Skeletal muscle tissue (tissue), 3 donors: ENCODE measurements at regions not wholly inside any gene's neighbourhood (a gene's known extent, or its start where the extent isn't known, plus 50 kb on each side); places are given as distances from the start of the nearest gene placed in this dataset.

Experiments used
- H3K27ac ChIP-seq: one replicate; pipeline ENCODE4 v1.7.0; 2013; ENCODE audit warnings: mild to moderate bottlenecking, low read depth, low read length, inconsistent platforms
- H3K27me3 ChIP-seq, 3 donors: one replicate each; pipeline ENCODE4 v1.7.0; 2013; ENCODE audit warnings: low read length in 3 of 3; ENCODE audit not compliant: control insufficient read depth in 3 of 3, insufficient read depth in 3 of 3
- H3K36me3 ChIP-seq, 3 donors: one replicate each; pipeline ENCODE4 v1.7.0; 2013; ENCODE audit warnings: low read length in 3 of 3; ENCODE audit not compliant: control insufficient read depth in 3 of 3, insufficient read depth in 3 of 3
- H3K4me1 ChIP-seq, 3 donors: one replicate each; pipeline ENCODE4 v1.7.0; 2013; ENCODE audit warnings: low read length in 3 of 3, mild to moderate bottlenecking in 3 of 3; ENCODE audit not compliant: control insufficient read depth in 3 of 3, insufficient read depth in 3 of 3
- H3K4me3 ChIP-seq, 3 donors: one replicate each; pipeline ENCODE4 v1.7.0; 2013; ENCODE audit warnings: low read length in 3 of 3
- H3K9ac ChIP-seq, 3 donors: one replicate each; pipeline ENCODE4 v1.7.0; 2013; ENCODE audit warnings: low read length in 3 of 3, mild to moderate bottlenecking in 3 of 3, moderate library complexity in 2 of 3, low read depth in 1 of 3
- H3K9me3 ChIP-seq, 3 donors: one replicate each; pipeline ENCODE4 v1.7.0; 2013; ENCODE audit warnings: low read length in 3 of 3; ENCODE audit not compliant: control insufficient read depth in 3 of 3
- donor health status: Osteomylitis.

GRCh38 chr14:35978561-35978960, 152.4 kb downstream of the BRMS1L start:
- no peak overlapping the region for H3K9ac ChIP-seq
- H3K27ac ChIP-seq: no peak overlapping the region
- no peaks in the 10 kb centered on the region for H3K4me1 ChIP-seq
- no peaks in the 10 kb centered on the region for H3K9me3 ChIP-seq
- no peaks in the 10 kb centered on the region for H3K36me3 ChIP-seq
- H3K27me3 ChIP-seq: no peaks in the 10 kb centered on the region
- no peak overlapping the region for H3K4me3 ChIP-seq

GRCh38 chr14:35975814-35976213, 149.7 kb downstream of the BRMS1L start:
- H3K9ac ChIP-seq: no peak overlapping the region
- no peak overlapping the region for H3K4me3 ChIP-seq
- H3K36me3 ChIP-seq: no peaks in the 10 kb centered on the region
- H3K27me3 ChIP-seq: no peaks in the 10 kb centered on the region
- H3K27ac ChIP-seq: no peak overlapping the region
- H3K9me3 ChIP-seq: no peaks in the 10 kb centered on the region
- no peaks in the 10 kb centered on the region for H3K4me1 ChIP-seq

DNA sequence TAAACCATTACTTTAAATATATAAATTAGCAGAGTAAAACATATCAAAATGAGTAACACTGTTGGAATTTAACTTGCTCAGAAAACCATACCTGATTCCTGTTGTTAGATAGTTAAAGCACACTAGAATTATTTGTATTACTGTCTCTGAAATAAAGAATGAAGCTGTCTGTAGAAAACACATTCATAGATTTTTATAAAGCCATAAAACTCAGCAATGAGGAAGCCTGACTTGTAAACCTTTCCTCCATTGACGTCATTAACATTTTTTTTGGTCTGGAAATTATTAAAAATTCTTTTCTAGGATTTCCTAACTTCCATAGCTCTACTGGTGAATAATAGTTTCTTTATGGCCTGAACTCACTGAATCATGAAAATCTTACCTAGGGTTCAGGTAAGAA, 147.6 kb downstream of the BRMS1L start:
- Histone ChIP-seq H3K4me1 (no peaks in the 10 kb centered on the region), H3K9me3 (no peaks in the 10 kb centered on the region), H3K27me3 (no peaks in the 10 kb centered on the region), H3K36me3 (no peaks in the 10 kb centered on the region), H3K27ac (no peak overlapping the region), H3K4me3 (no peak overlapping the region), H3K9ac (no peak overlapping the region)

GRCh38 chr14:35971965-35972630, 146.0 kb downstream of the BRMS1L start:
- Histone ChIP-seq H3K9ac (no peak overlapping the region), H3K4me3 (no peak overlapping the region)

DNA sequence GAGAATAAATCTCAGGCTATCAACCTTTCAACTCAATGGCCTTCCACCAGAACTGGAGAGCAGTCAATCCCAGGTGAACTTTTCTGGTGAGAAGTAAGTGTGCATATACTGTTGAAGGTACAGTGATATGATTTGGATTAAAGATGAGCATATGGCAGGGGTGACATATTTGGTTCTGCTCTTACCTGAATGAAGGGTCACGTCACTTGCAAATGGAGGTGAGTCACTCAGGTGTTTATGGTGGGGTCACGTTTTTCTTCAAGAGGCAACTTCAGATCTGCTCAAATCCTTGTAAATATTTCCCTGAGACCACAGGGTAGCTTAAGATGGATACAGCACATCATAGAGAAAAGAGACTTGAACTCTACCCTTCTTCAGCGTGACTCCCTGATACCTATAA, 143.2 kb downstream of the BRMS1L start:
- Histone ChIP-seq H3K9me3 (no peaks in the 10 kb centered on the region), H3K27ac (no peak overlapping the region), H3K4me3 (no peak overlapping the region)

More at GRCh38 chr14:35971965-35972630, 146.0 kb downstream of the BRMS1L start:
- no peaks in the 10 kb centered on the region for H3K4me1 ChIP-seq
- no peaks in the 10 kb centered on the region for H3K27me3 ChIP-seq
- H3K27ac ChIP-seq: no peak overlapping the region
- no peaks in the 10 kb centered on the region for H3K9me3 ChIP-seq
- H3K36me3 ChIP-seq: no peaks in the 10 kb centered on the region

DNA sequence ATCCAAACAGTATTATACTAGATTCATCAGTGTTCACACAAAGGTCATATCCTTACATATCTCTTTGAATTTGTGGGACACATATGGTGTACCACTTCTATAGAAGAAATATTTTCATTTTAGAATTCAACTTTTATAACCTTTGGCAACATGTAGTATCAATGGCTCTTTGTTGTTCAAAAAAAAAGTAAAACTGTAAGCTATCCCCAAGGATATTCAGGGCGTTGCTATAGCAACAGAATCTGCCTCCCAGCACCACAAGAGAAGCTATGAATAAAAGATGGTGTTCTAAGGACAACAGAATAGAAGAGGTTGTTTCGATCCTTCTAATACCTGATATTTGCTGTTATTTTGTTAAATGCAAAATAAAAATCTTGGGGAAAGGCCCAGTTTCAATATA, 139.3 kb downstream of the BRMS1L start:
- H3K27ac ChIP-seq: no peak overlapping the region
- no peaks in the 10 kb centered on the region for H3K27me3 ChIP-seq
- H3K4me1 ChIP-seq: no peaks in the 10 kb centered on the region
- H3K9me3 ChIP-seq: no peaks in the 10 kb centered on the region
- H3K36me3 ChIP-seq: no peaks in the 10 kb centered on the region
- H3K4me3 ChIP-seq: no peak overlapping the region
- H3K9ac ChIP-seq: no peak overlapping the region

More for the DNA sequence above, 143.2 kb downstream of the BRMS1L start:
- Histone ChIP-seq H3K27me3 (no peaks in the 10 kb centered on the region), H3K9ac (no peak overlapping the region), H3K36me3 (no peaks in the 10 kb centered on the region), H3K4me1 (no peaks in the 10 kb centered on the region)

GRCh38 chr14:35964697-35965286, 138.7 kb downstream of the BRMS1L start:
- H3K9ac ChIP-seq: no peak overlapping the region
- no peak overlapping the region for H3K4me3 ChIP-seq
- no peaks in the 10 kb centered on the region for H3K36me3 ChIP-seq
- H3K27me3 ChIP-seq: no peaks in the 10 kb centered on the region
- no peak overlapping the region for H3K27ac ChIP-seq
- H3K9me3 ChIP-seq: no peaks in the 10 kb centered on the region
- no peaks in the 10 kb centered on the region for H3K4me1 ChIP-seq

DNA sequence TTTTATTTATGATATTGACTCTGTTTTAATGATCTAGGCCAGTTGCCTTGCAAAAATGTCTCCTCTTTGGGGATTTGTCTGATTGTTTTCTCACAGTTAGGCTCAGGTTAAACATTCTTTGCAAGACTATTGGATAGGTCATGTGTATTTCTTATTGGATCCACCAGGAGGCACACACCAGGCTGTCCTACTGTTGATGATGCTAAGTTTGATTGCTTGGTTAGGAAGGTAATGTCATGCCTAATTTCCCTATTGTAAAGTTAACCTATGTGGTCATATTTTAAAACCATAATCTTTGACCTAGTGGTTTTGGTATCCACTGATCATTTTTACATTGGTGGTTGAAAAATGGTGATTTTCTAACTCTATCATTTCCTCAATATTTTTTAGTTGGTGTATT, 137.1 kb downstream of the BRMS1L start:
- Histone ChIP-seq H3K27ac (no peak overlapping the region), H3K4me1 (no peaks in the 10 kb centered on the region), H3K4me3 (no peak overlapping the region), H3K9ac (no peak overlapping the region), H3K36me3 (no peaks in the 10 kb centered on the region), H3K9me3 (no peaks in the 10 kb centered on the region), H3K27me3 (no peaks in the 10 kb centered on the region)

GRCh38 chr14:35961697-35962274, 135.6 kb downstream of the BRMS1L start:
- no peak overlapping the region for H3K4me3 ChIP-seq
- H3K27me3 ChIP-seq: no peaks in the 10 kb centered on the region
- H3K9ac ChIP-seq: no peak overlapping the region
- H3K4me1 ChIP-seq: no peaks in the 10 kb centered on the region
- H3K36me3 ChIP-seq: no peaks in the 10 kb centered on the region
- H3K27ac ChIP-seq: no peak overlapping the region
- no peaks in the 10 kb centered on the region for H3K9me3 ChIP-seq

DNA sequence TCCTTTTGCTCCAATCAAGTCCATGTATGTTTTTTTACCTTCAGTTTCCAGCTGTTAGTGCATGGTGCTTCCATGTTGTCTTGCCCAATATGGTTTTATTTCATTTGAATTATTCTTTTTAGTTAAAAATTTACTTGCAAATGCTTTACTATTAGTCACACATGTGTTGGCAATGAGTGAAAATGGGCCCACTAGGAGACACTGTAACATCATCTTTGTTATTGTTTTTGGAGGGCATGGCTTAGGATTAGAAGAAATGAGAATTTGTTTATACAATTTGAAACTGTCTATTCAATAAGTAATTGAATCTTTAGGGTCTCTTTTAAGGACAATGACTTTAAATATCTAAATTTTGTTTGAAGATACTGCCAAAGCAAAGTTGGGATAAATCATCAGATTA, 133.7 kb downstream of the BRMS1L start:
- H3K27ac ChIP-seq: no peak overlapping the region
- H3K4me3 ChIP-seq: no peak overlapping the region
- H3K9me3 ChIP-seq: no peaks in the 10 kb centered on the region
- no peaks in the 10 kb centered on the region for H3K4me1 ChIP-seq
- no peak overlapping the region for H3K9ac ChIP-seq
- no peaks in the 10 kb centered on the region for H3K27me3 ChIP-seq
- no peaks in the 10 kb centered on the region for H3K36me3 ChIP-seq
